H9 (cell line): ENCODE measurements at regions not wholly inside any gene's neighbourhood (a gene's known extent, or its start where the extent isn't known, plus 50 kb on each side); places are given as distances from the start of the nearest gene placed in this dataset.

Experiments used
- DNase-seq: peaks from one replicate; pipeline ENCODE4 v3.0.0-alpha.2; 2017
- H2AFZ ChIP-seq: one replicate; pipeline ENCODE4 v1.6.1; 2013; ENCODE audit warnings: mild to moderate bottlenecking, low read length, control low read depth, moderate library complexity
- H2AK5ac ChIP-seq: 2 replicates; pipeline ENCODE4 v1.6.1; 2013; ENCODE audit warnings: low read length, control low read depth, mixed read lengths; ENCODE audit not compliant: insufficient read length
- H2BK120ac ChIP-seq: one replicate; pipeline ENCODE4 v1.6.1; 2013; ENCODE audit warnings: low read depth, mild to moderate bottlenecking, low read length, control low read depth, inconsistent platforms; ENCODE audit not compliant: poor library complexity, severe bottlenecking
- H2BK12ac ChIP-seq: 2 replicates; pipeline ENCODE4 v1.6.1; 2013; ENCODE audit warnings: low read length, control low read depth, mixed read lengths, low read depth; ENCODE audit not compliant: insufficient read length
- H2BK15ac ChIP-seq: 2 replicates; pipeline ENCODE4 v1.6.1; 2013; ENCODE audit warnings: low read depth, low read length, control low read depth
- H2BK20ac ChIP-seq: one replicate; pipeline ENCODE4 v1.6.1; 2013; ENCODE audit warnings: low read depth, mild to moderate bottlenecking, low read length, control low read depth, inconsistent platforms; ENCODE audit not compliant: poor library complexity, severe bottlenecking
- H2BK5ac ChIP-seq: 2 replicates; pipeline ENCODE4 v1.6.1; 2013; ENCODE audit warnings: low read length, control low read depth, mixed read lengths; ENCODE audit not compliant: insufficient read length
- H3K14ac ChIP-seq: 2 replicates; pipeline ENCODE4 v1.6.1; 2013; ENCODE audit warnings: low read length, control low read depth; ENCODE audit not compliant: insufficient read depth
- H3K18ac ChIP-seq: 2 replicates; pipeline ENCODE4 v1.6.1; 2013; ENCODE audit warnings: low read depth, mild to moderate bottlenecking, mixed read lengths, low read length, control low read depth; ENCODE audit not compliant: insufficient read length
- H3K23ac ChIP-seq: 2 replicates; pipeline ENCODE4 v1.6.1; 2013; ENCODE audit warnings: low read length, control low read depth, mixed read lengths, low read depth; ENCODE audit not compliant: insufficient read length
- H3K23me2 ChIP-seq: 2 replicates; pipeline ENCODE4 v1.6.1; 2013; ENCODE audit warnings: low read depth, mild to moderate bottlenecking, mixed read lengths, low read length, control low read depth; ENCODE audit not compliant: insufficient read length, poor library complexity, severe bottlenecking
- H3K27ac ChIP-seq: 2 replicates; pipeline ENCODE4 v1.5.1; 2013; ENCODE audit warnings: low read length, control low read depth, mixed read lengths, low read depth; ENCODE audit not compliant: insufficient read length
- H3K27me3 ChIP-seq: 2 replicates; pipeline ENCODE4 v1.6.1; 2013; ENCODE audit warnings: low read length, control low read depth, inconsistent platforms; ENCODE audit not compliant: insufficient read depth
- H3K4ac ChIP-seq: 2 replicates; pipeline ENCODE4 v1.6.1; 2013; ENCODE audit warnings: low read depth, mild to moderate bottlenecking, control low read depth, inconsistent platforms, low read length, moderate library complexity
- H3K4me1 ChIP-seq: 2 replicates; pipeline ENCODE4 v1.6.1; 2013; ENCODE audit warnings: low read length, control low read depth, inconsistent platforms; ENCODE audit not compliant: insufficient read depth
- H3K4me2 ChIP-seq: 2 replicates; pipeline ENCODE4 v1.6.1; 2013; ENCODE audit warnings: low read length, control low read depth, mixed read lengths; ENCODE audit not compliant: insufficient read length, insufficient read depth
- H3K56ac ChIP-seq: 2 replicates; pipeline ENCODE4 v1.6.1; 2013; ENCODE audit warnings: low read depth, mild to moderate bottlenecking, mixed read lengths, low read length, control low read depth; ENCODE audit not compliant: insufficient read length
- H3K79me1 ChIP-seq: 2 replicates; pipeline ENCODE4 v1.6.1; 2013; ENCODE audit warnings: low read depth, mild to moderate bottlenecking, moderate library complexity, low read length, control low read depth, inconsistent platforms; ENCODE audit not compliant: insufficient read depth, poor library complexity, severe bottlenecking
- H3K79me2 ChIP-seq: 2 replicates; pipeline ENCODE4 v1.6.1; 2013; ENCODE audit warnings: low read length, control low read depth, inconsistent platforms; ENCODE audit not compliant: insufficient read depth
- H3K9ac ChIP-seq: 2 replicates; pipeline ENCODE4 v1.6.1; 2013; ENCODE audit warnings: low read length, control low read depth, mixed read lengths; ENCODE audit not compliant: insufficient read length; ENCODE audit errors: extremely low read depth
- H3K9me3 ChIP-seq: one replicate; pipeline ENCODE4 v1.6.1; 2013; ENCODE audit warnings: low read depth, low read length, inconsistent platforms; ENCODE audit not compliant: control insufficient read depth
- H3T11ph ChIP-seq: one replicate; pipeline ENCODE4 v1.6.1; 2013; ENCODE audit warnings: mild to moderate bottlenecking, low read length, control low read depth, inconsistent platforms
- H4K20me1 ChIP-seq: one replicate; pipeline ENCODE4 v1.6.1; 2013; ENCODE audit not compliant: control insufficient read depth, insufficient read length, insufficient read depth
- H4K5ac ChIP-seq: 2 replicates; pipeline ENCODE4 v1.6.1; 2013; ENCODE audit warnings: low read depth, mild to moderate bottlenecking, mixed read lengths, low read length, control low read depth; ENCODE audit not compliant: insufficient read length
- H4K8ac ChIP-seq: replicated peaks from 2 replicates; pipeline ENCODE4 v1.6.1; 2013; ENCODE audit warnings: low read length, control low read depth, mixed read lengths, low read depth; ENCODE audit not compliant: insufficient read length
- H4K91ac ChIP-seq: 2 replicates; pipeline ENCODE4 v1.6.1; 2013; ENCODE audit warnings: low read depth, mild to moderate bottlenecking, moderate library complexity, mixed read lengths, low read length, control low read depth; ENCODE audit not compliant: insufficient read length
- H3K27ac Mint-ChIP-seq, 3 experiments: 2 replicates in 2 of 3; 3 replicates in 1 of 3; pipeline ENCODE4 v1.8.0; 2020 to 2021; ENCODE audit warnings: mixed read lengths in 3 of 3, mild to moderate bottlenecking in 1 of 3, moderate library complexity in 1 of 3
- H3K27me3 Mint-ChIP-seq: 2 replicates; pipeline ENCODE4 v1.8.0; 2021; ENCODE audit warnings: low read depth, mild to moderate bottlenecking, moderate library complexity, mixed read lengths
- H3K36me3 Mint-ChIP-seq, 3 experiments: 2 replicates in 2 of 3; 3 replicates in 1 of 3; pipeline ENCODE4 v1.8.0; 2020 to 2021; ENCODE audit warnings: low read depth in 3 of 3, mixed read lengths in 3 of 3; ENCODE audit not compliant: insufficient read depth in 1 of 3
- H3K4me1 Mint-ChIP-seq, 2 experiments: 2 replicates each; pipeline ENCODE4 v1.8.0; 2020; ENCODE audit warnings: mixed read lengths in 2 of 2
- H3K4me3 Mint-ChIP-seq, 2 experiments: 2 replicates in 1 of 2; 3 replicates in 1 of 2; pipeline ENCODE4 v1.8.0; 2020 to 2021; ENCODE audit warnings: mild to moderate bottlenecking in 2 of 2, mixed read lengths in 2 of 2, moderate library complexity in 1 of 2
- H3K9me3 Mint-ChIP-seq, 2 experiments: 2 replicates in 1 of 2; 3 replicates in 1 of 2; pipeline ENCODE4 v1.8.0; 2020; ENCODE audit warnings: mild to moderate bottlenecking in 2 of 2, mixed read lengths in 2 of 2, moderate library complexity in 1 of 2
- CTCF ChIP-seq: fragments of 200-600 bp; sonication (generic); conservative IDR thresholded peaks from 3 replicates; pipeline ENCODE4 v1.8.0; 2021; ENCODE audit warnings: antibody characterized with exemption, mild to moderate bottlenecking
- WGBS: extraction: QIAGEN DNeasy Blood & Tissue Kit; methylation state at CpG from one replicate; pipeline ENCODE4 v1.1.7; 2013; ENCODE audit warnings: missing lambda C conversion rate, low lambda C conversion rate, mixed read lengths; ENCODE audit not compliant: insufficient read length; ENCODE audit errors: extremely low coverage; 5-methylcytosine and 5-hydroxymethylcytosine counted together

- Histone ChIP-seq H3K9me3 (no peaks in the 10 kb centered on the region), H4K5ac (no peak overlapping the region), H3K18ac (no peak overlapping the region), H3K4me2 (no peak overlapping the region), H3K79me1 (no peaks in the 10 kb centered on the region), H2BK120ac (no peak overlapping the region), H3K4me1 (no peaks in the 10 kb centered on the region), H3K23me2 (no peaks in the 10 kb centered on the region), H2BK15ac (no peak overlapping the region), H3K27ac (no peak overlapping the region), H3K79me2 (no peaks in the 10 kb centered on the region), H3K27me3 (no peaks in the 10 kb centered on the region), H2AFZ (no peak overlapping the region), H2BK5ac (no peak overlapping the region), H4K91ac (no peak overlapping the region), H2BK12ac (no peak overlapping the region), H2AK5ac (no peak overlapping the region), H3T11ph (no peak overlapping the region), H3K56ac (no peak overlapping the region), H3K14ac (no peak overlapping the region), H3K4ac (no peak overlapping the region), H2BK20ac (no peak overlapping the region), H3K9ac (no peak overlapping the region), H3K23ac (no peak overlapping the region), H4K20me1 (no peaks in the 10 kb centered on the region), H4K8ac (no peak overlapping the region)
- H3K36me3 Mint-ChIP-seq = no peaks in the 10 kb centered on the region
- no peaks in the 10 kb centered on the region for H3K9me3 Mint-ChIP-seq
- no peak overlapping the region for H3K4me3 Mint-ChIP-seq
- H3K27me3 Mint-ChIP-seq = peaks cover 11% of the 10 kb centered on the region
- no CpG with 5 or more reads among the region's 5 CpGs for WGBS
- H3K27ac Mint-ChIP-seq = peak overlapping the region in 1 of 3 experiments; percentile 19; a peak in 1 of 7 replicates
- TF ChIP-seq CTCF = no peak
- DNase-seq = no peak
- peaks cover 3 to 7% of the 10 kb centered on the region in 2 experiments; a peak in 3 of 4 replicates for H3K4me1 Mint-ChIP-seq
Measured at GRCh38 chr18:11521853-11522252, 87.5 kb upstream of the SLC35G4 start.
